Stimulated activated CD4-positive, alpha-beta T cell treated with anti-CD3 and anti-CD28 coated beads, Interleukin-1b, Interleukin-23, amount 100 ng/mL, for 48 hours (primary cell): ENCODE measurements at regions not wholly inside any gene's neighbourhood (a gene's known extent, or its start where the extent isn't known, plus 50 kb on each side); places are given as distances from the start of the nearest gene placed in this dataset.
"Not testable (repeated sequence)": the region's sequence is repeated elsewhere in the genome, so short reads cannot be mapped to it uniquely, and the experiment has no call there.

Experiments
- DNase-seq: peaks from one replicate; pipeline ENCODE4 v3.0.0-alpha.2; 2020

- DNase-seq = no peak
Measured at GRCh38 chr7:121618182-121618581, 222.1 kb upstream of the FAM3C start.

GRCh38 chr7:121610243-121610642 lies 214.1 kb upstream of the FAM3C start:
- DNase-seq = no peak

- no peak for DNase-seq
Measured at GRCh38 chr7:121609208-121609607, 213.1 kb upstream of the FAM3C start.

GRCh38 chr7:121608785-121609184 lies 212.7 kb upstream of the FAM3C start:
- DNase-seq = no peak

GRCh38 chr7:121608183-121608582 lies 212.1 kb upstream of the FAM3C start:
- not testable (repeated sequence) for DNase-seq

GRCh38 chr7:121605317-121605680 lies 209.2 kb upstream of the FAM3C start:
- no peak for DNase-seq

- DNase-seq = no peak
Measured at GRCh38 chr7:121604627-121605316, 208.7 kb upstream of the FAM3C start.

GRCh38 chr7:121603886-121604285 lies 207.8 kb upstream of the FAM3C start:
- no peak for DNase-seq

GRCh38 chr7:121599887-121600286 lies 203.8 kb upstream of the FAM3C start:
- no peak for DNase-seq

GRCh38 chr7:121595758-121596696 lies 199.9 kb upstream of the FAM3C start:
- no peak for DNase-seq

- no peak for DNase-seq
Measured at GRCh38 chr7:121591926-121592325, 195.8 kb upstream of the FAM3C start.

GRCh38 chr7:121587435-121587834 lies 191.3 kb upstream of the FAM3C start:
- DNase-seq = no peak

GRCh38 chr7:121582258-121582657 lies 186.2 kb upstream of the FAM3C start:
- DNase-seq = no peak

- DNase-seq = no peak
Measured at GRCh38 chr7:121579639-121580038, 183.5 kb upstream of the FAM3C start.

GRCh38 chr7:121578669-121579068 lies 182.6 kb upstream of the FAM3C start:
- DNase-seq = no peak

- DNase-seq = no peak
Measured at GRCh38 chr7:121576148-121576917, 180.2 kb upstream of the FAM3C start.

- DNase-seq = no peak
Measured at GRCh38 chr7:121575194-121575765, 179.2 kb upstream of the FAM3C start.

GRCh38 chr7:121574109-121574508 lies 178.0 kb upstream of the FAM3C start:
- DNase-seq = no peak

- no peak for DNase-seq
Measured at GRCh38 chr7:121572615-121573014, 176.5 kb upstream of the FAM3C start.

GRCh38 chr7:121570365-121570764 lies 174.3 kb upstream of the FAM3C start:
- DNase-seq = no peak

GRCh38 chr7:121563177-121563576 lies 167.1 kb upstream of the FAM3C start:
- DNase-seq = no peak

GRCh38 chr7:121562259-121562658 lies 166.2 kb upstream of the FAM3C start:
- DNase-seq = no peak

- DNase-seq = no peak
Measured at GRCh38 chr7:121561717-121562116, 165.6 kb upstream of the FAM3C start.
